Ovary (tissue), 3 donors: ENCODE measurements at regions not wholly inside any gene's neighbourhood (a gene's known extent, or its start where the extent isn't known, plus 50 kb on each side); places are given as distances from the start of the nearest gene placed in this dataset.

Experiments used
- EP300 ChIP-seq: sonication (generic); formaldehyde crosslinking; IDR thresholded peaks from one replicate; pipeline ENCODE4 v1.6.1; 2017; ENCODE audit warnings: antibody characterized with exemption
- POLR2A ChIP-seq: fragments of 450-650 bp; IDR thresholded peaks from one replicate; pipeline ENCODE4 v1.6.1; 2017; ENCODE audit warnings: antibody characterized with exemption, mild to moderate bottlenecking, moderate library complexity
- TF ChIP-seq, protein P1 (sequence below), 3 donors: fragments of 450-650 bp in 2 of 3; fragments of 200-600 bp in 1 of 3; IDR thresholded peaks; one replicate each; pipeline versions ENCODE4 v1.5.1 to v1.8.0; 2016 to 2022; ENCODE audit warnings: antibody characterized with exemption in 3 of 3, mild to moderate bottlenecking in 1 of 3
- donor health status: DM: no; HTN: no; CAD: no.

DNA sequence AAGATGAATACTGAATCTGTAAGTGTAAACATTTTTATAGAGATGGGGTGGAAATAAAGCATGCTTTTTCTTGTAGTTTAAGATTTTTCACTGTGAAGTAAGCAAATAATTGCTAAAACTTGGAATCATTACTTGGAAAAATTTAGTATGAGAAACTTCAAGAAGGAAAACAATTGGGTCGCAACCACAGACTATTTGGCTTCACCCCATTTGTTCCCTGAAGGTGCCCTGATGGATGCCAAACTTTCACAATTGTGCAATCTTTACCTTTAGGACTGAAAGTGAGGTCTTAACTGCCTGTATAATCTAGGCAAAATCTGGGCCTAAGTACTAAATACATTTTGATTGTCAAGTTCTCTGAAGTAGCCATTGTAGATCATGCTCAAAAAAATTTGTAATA lies 330.1 kb downstream of the HDGFL1 start:
- TF ChIP-seq, protein P1, sequence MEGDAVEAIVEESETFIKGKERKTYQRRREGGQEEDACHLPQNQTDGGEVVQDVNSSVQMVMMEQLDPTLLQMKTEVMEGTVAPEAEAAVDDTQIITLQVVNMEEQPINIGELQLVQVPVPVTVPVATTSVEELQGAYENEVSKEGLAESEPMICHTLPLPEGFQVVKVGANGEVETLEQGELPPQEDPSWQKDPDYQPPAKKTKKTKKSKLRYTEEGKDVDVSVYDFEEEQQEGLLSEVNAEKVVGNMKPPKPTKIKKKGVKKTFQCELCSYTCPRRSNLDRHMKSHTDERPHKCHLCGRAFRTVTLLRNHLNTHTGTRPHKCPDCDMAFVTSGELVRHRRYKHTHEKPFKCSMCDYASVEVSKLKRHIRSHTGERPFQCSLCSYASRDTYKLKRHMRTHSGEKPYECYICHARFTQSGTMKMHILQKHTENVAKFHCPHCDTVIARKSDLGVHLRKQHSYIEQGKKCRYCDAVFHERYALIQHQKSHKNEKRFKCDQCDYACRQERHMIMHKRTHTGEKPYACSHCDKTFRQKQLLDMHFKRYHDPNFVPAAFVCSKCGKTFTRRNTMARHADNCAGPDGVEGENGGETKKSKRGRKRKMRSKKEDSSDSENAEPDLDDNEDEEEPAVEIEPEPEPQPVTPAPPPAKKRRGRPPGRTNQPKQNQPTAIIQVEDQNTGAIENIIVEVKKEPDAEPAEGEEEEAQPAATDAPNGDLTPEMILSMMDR (IDR thresholded peaks at IDR 0.05): no peak
- TF ChIP-seq POLR2A (no peak), EP300 (no peak)
